Pons (tissue), 1 donor: ENCODE measurements at regions not wholly inside any gene's neighbourhood (a gene's known extent, or its start where the extent isn't known, plus 50 kb on each side); places are given as distances from the start of the nearest gene placed in this dataset.
"Not testable (repeated sequence)": the region's sequence is repeated elsewhere in the genome, so short reads cannot be mapped to it uniquely, and the experiment has no call there.

ENCODE experiments used
- DNase-seq: peaks from one replicate; pipeline ENCODE4 v3.0.0-alpha.2; 2016; ENCODE audit warnings: low spot score

- DNase-seq, result no peak
These were observed 615.0 kb downstream of the C6orf118 start for GRCh38 chr6:164694386-164694785.

GRCh38 chr6:164693944-164694343, 615.5 kb downstream of the C6orf118 start:
- DNase-seq, result peak; percentile 99

- DNase-seq, result peak; percentile 26
These were observed 616.5 kb downstream of the C6orf118 start for GRCh38 chr6:164692772-164693510.

DNA sequence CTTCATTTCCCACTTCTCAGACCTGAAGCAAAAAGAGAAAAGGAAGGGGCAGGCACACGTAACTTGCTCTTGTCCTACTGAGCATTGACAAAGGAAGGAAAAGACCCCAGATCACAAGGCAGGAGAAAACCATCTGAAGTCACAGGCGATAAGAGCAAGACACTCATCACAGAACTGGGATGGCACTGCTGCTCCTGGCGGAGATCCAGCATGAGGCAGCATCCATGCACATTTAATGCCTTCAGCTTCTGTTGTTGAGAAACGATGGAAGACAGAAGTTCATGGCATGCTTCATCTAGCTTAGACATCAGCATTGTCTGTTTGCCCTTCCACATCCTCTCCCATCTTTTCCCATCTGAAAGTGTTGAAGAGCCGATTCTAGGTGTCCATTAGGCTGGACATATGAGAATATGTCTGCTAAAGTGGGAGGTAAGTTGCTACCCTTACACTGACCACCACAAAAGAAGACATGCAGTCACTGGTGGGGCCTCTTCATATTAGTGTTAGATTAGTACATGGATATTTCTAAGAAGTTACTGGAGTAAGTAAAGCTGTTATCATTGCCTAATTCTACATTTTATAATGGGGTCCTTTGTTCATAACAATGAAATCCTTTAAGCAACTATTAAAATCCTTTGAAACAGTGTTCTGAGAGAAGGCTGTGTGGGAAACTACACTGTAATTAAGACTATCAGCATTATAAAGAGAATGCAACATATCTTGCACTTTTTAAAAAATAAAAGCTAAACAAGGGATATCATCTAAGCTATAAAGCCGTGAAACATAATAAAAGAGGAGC, 618.5 kb downstream of the C6orf118 start:
- DNase-seq, result peak; percentile 65

DNA sequence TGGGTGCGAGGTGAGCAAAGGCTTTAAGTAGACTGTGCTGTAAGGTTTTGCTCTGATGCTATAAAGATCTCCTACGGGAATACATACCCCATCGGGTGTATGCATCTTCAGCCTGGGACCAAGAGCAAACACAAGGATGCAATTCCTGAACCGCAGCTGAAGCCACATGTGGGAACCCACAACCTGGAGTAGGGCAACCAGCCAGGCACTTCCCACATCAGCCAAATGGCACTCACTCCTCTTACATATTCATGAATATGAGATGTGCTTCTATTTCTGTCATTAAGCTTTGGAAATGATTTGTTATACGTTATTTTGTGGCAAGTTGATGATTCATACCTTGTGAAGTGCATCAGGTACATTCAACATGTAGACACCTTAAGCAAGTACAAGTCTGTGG, 619.2 kb downstream of the C6orf118 start:
- no peak for DNase-seq

DNA sequence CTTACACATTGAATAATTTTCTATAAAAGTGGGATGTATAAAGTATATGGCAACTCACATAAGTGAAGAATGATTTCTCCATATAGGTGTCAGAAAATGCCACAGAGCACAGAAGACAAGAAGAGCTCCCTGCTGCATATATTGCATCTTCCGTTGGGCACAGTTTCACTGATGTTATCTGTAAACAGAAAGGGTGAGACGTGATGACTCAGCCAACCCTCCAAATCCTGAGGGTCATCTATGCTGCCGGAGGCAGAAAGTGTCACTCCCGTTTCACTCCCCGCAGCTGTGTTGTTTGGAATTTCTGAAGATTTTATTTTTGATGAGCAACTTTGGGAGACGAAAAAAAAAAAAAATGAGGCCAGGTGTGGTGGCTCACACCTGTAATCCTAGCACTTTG, 644.1 kb downstream of the C6orf118 start:
- DNase-seq, result no peak

DNA sequence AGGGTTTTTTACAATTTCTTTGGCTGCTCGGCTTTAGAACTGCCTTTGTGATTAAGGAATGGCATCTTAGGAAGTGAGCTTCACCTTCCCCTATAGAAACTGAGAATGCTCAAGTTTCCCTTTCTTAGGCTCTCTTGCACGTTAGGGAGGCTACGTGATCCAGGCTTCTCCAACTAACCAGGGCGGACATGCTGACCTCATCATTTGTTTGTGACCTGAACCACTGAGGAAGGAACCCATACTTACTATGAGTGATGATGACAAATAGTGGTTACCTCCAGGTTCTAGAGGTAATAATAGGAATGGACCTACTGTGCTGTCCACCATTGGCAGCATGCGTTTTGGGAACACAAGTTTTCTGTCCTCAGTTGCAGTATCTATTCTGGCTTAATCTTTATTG, 645.8 kb downstream of the C6orf118 start:
- DNase-seq, result no peak

DNA sequence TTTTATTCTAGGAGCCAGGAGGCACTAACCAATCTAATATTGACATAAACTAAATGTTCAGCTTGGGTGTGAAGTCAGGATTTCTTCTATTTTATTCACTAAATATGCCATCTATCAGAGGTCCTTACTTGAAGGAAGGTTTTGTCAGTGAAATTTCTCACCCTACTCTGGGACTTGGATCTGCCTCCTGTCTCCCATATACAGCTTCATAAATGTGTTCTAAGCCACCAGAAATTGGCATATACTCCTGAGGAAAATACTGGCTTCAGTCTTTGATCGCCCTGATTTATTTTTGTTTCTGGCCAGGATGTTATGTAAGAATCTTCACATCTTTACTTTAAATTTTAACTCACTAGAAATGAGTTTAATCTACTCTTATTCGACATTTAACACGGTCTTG, 647.7 kb downstream of the C6orf118 start:
- DNase-seq, result no peak

- no peak for DNase-seq
These were observed 648.6 kb downstream of the C6orf118 start for GRCh38 chr6:164660781-164661180.

- peak; percentile 46 for DNase-seq
These were observed 668.4 kb downstream of the C6orf118 start for GRCh38 chr6:164640956-164641355.

- DNase-seq, result no peak
These were observed 681.0 kb downstream of the C6orf118 start for GRCh38 chr6:164628302-164628931.

GRCh38 chr6:164616917-164617524, 692.4 kb downstream of the C6orf118 start:
- DNase-seq, result no peak

DNA sequence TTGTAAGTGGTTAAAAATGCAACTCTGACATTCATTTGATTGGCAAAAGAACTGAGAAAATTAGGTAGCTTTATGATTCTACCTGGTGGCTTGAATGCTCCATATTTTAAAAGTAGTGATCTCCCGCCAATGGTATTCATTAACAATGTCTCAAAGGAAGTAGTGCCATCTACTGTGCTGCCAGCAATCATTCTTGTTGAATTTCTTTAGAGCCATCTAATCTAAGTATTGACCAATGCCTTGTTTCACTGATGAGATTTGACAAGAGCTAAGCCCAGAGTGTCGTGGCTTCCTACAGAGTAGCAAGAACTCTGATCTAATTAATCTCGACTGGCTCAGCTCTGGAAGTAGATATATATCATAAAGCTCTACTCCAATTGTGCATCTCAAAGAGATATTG, 696.7 kb downstream of the C6orf118 start:
- DNase-seq, result peak; percentile 22

- DNase-seq, result not testable (repeated sequence)
These were observed 698.5 kb downstream of the C6orf118 start for GRCh38 chr6:164610859-164611258.

- not testable (repeated sequence) for DNase-seq
These were observed 707.0 kb downstream of the C6orf118 start for GRCh38 chr6:164602415-164602814.

- DNase-seq, result no peak
These were observed 727.8 kb downstream of the C6orf118 start for GRCh38 chr6:164581563-164581962.

- DNase-seq, result no peak
These were observed 730.4 kb downstream of the C6orf118 start for GRCh38 chr6:164579035-164579434.

GRCh38 chr6:164578616-164579015, 730.8 kb downstream of the C6orf118 start:
- no peak for DNase-seq

- DNase-seq, result no peak
These were observed 738.6 kb downstream of the C6orf118 start for GRCh38 chr6:164570801-164571200.

DNA sequence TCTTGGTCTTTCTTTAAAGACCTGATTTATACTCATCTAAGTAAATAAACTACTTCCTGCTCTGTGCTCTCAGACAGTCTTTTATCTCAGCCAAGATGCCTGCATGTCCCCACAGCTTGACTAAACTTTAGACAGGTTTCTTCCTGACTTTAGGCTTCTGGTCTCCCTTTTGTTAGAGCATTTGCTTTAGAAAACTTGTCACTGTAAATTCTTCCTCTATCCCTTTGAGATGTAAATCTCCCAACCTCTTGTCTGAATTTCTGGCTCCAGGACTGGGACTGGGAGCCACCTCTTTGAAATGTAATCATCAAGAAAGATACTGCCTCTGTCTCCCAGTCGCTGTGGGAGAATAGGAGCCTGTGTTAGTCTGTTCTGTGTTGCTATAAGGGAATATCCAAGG, 739.9 kb downstream of the C6orf118 start:
- no peak for DNase-seq

DNA sequence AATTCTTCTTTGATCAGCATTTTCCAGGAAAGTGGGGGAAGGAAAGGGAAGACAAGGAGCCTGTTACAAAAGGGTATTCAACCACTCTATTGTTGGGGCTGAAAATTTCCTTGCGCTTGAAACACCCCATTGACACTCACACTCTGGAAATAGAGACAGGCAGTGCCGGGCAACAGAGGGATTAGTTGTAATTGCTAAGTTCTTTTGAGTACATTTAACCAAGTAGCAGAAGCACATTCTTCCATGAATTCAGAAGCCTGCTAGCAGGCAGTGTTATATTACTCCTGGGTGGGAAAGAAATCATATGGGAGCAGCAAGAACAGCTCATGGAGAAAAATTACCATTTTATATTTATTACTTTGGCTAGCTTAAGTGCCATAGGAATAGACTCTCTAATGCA, 745.5 kb downstream of the C6orf118 start:
- DNase-seq, result peak; percentile 90

DNA sequence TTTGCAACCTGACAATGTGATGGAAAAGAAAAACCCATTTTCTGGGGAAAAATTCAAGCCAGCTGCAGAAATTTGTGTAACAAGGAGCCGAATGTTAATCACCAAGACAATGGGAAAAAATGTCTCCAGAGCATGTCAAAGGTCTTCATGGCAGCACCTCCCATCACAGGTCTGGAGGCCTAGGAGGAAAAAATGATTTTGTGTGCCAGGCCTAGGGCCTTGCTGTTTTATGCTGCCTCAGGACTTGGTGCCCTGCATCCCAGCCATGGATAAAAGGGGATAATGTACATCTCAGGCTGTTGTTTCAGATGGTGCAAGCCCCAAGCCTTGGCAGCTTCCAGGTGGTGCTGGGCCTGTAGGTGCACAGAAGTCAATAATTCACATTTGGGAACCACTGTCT, 747.7 kb downstream of the C6orf118 start:
- DNase-seq, result no peak
